ENCODE measurements at regions not wholly inside any gene's neighbourhood (a gene's known extent, or its start where the extent isn't known, plus 50 kb on each side); places are given as distances from the start of the nearest gene placed in this dataset.

DNA sequence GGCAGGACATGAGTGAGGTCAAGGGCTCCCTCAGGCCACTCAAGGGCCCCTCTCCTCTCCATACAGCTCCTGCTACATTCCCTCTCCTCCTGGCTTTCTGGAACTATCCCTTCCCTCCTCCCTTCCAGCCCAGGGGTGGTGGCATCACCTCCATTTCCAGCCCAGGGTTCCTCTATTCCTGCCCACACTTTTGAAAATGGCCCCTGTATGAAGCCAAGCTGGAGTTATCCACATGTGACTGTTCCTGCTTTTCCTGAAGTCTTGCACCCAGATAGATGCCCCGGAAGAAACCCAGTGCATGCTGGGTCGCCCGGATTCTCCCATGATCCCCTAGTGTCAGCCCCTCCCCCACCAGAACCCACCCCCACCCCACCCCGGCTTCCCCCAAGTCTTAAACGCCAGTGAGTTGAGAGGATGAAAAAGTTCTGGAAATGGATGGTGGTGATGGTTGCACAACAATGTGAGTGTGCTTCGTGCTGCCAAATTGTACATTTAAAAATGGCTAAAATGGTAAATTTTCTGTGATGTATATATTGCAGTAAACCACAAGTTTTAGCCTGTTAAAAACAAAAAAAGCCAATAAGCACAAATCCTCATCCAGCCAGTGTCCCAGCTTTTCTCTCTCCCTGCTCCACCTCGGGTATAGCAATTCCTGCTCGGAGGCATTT is 136.9 kb downstream of the SCARB1 start:
- DNase-seq (ENCODE audit: low read depth in 3 of 3): no peak

- DNase-seq (ENCODE audit: low read depth in 3 of 3): no peak
These were observed 137.9 kb downstream of the SCARB1 start for GRCh38 chr12:124725597-124726237.

- no peak for DNase-seq (ENCODE audit: low read depth in 3 of 3)
These were observed 138.6 kb downstream of the SCARB1 start for GRCh38 chr12:124725099-124725498.

GRCh38 chr12:124722878-124723277 is 140.8 kb downstream of the SCARB1 start:
- DNase-seq (ENCODE audit: low read depth in 3 of 3): no peak

- DNase-seq (ENCODE audit: low read depth in 3 of 3): no peak
These were observed 142.0 kb downstream of the SCARB1 start for GRCh38 chr12:124721501-124722162.

DNA sequence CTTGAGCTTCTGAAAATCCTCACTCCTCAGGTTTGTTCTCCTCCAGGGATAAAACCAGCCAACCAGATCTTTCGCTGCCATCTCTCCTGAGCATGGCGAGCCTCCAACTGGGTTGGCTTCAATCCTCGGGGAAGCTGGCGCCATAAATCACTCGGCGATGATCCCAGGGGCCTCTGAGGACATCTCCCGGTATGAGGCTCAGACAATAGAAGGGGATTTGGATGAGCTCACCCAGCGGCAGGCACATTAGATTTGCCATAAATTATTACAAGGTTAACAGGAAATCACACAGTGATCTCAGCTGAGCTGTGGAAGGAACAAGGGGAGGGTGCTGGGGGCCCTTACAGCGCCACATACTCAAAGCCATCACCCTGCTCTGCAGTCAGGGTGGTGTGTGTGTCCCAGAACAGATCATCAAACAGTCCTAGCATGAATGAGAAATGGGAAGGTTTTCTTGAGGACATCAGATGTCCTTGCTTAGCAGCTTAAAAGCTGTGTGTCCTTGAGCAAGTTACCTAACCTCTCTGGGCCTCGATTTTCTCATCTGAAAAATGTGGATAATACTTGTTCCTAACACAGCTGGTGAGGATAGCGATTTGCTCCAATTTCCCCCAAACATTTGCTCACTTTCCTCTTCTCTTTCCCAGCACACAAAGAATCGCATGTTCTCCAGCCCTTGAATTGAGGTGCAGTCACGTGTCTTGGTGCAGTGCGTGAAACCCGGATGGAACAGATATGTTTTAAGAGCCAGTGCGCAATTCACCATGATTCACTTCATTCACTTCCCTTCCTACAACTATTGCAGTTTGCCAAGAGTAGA is 142.8 kb downstream of the SCARB1 start:
- DNase-seq (ENCODE audit: low read depth in 3 of 3): no peak

GRCh38 chr12:124720004-124720680 is 143.5 kb downstream of the SCARB1 start:
- no peak for DNase-seq (ENCODE audit: low read depth in 3 of 3)

- DNase-seq (ENCODE audit: low read depth in 3 of 3): no peak
These were observed 144.4 kb downstream of the SCARB1 start for GRCh38 chr12:124719231-124719630.

GRCh38 chr12:124718458-124718857 is 145.2 kb downstream of the SCARB1 start:
- no peak for DNase-seq (ENCODE audit: low read depth in 3 of 3)

- DNase-seq (ENCODE audit: low read depth in 3 of 3): no peak
These were observed 145.6 kb downstream of the SCARB1 start for GRCh38 chr12:124718036-124718435.

DNA sequence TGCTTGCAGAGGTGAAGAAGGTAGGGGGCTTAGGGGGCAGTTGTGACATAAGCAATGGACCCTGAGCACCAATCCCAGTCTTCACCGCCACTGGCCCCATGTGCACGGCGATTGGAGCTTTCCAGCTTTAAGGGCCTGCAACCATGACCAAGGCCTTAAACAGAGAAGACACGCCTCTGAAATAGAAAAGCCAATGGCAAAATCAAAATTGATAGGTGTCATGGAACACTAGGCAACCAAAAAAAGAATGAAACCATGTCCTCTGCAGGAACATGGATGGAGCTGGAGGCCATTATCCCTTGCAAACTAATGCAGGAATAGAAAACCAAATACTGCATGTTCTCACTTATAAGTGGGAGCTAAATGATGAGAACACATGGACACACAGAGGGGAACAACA is 146.3 kb downstream of the SCARB1 start:
- DNase-seq (ENCODE audit: low read depth in 3 of 3): no peak

DNA sequence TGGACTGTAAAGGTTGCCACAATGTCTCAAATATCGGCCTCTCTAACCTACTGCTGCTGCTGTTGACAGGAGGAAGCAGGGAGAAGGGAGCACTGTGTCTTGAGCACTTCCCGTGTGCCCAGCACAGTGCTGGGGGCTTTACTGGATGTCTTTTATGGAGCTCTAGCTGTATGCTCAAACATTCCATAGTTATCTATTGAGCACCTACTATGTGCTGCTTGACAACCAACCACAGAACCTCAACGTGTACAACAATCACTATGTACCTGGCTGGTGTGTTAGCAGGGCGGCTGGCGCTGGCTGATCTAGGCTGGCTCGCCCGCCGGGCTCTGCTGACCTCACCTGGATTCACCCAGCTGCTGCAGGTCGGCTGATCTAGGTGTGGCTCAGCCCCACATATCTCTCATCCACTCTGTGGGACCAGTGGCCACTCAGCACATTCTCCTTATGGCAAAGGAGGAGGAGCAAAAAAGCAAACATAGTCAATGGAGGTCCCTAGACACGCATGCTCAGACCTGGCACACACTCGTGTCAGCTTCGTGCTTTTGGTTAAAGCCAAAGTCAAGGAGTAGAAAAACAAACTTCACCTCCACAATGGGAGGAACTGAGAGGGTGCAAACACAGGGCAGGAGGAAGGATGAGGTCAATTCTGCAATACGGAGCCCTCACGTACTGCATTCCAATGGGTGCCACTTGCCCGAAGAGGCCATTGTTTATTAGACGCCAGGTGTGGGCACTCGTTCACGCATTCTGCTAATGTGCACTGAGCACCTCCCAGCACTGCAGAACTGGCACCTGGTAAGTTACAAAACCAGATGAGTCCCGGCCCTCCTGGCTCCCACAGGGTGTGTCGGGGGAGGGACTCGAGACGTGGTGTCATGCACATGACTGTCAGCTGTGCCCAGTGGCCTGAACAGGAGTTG is 147.2 kb downstream of the SCARB1 start:
- DNase-seq (ENCODE audit: low read depth in 3 of 3): no peak

- no peak for DNase-seq (ENCODE audit: low read depth in 3 of 3)
These were observed 147.9 kb upstream of the NCOR2 start for GRCh38 chr12:124715121-124715990.

DNA sequence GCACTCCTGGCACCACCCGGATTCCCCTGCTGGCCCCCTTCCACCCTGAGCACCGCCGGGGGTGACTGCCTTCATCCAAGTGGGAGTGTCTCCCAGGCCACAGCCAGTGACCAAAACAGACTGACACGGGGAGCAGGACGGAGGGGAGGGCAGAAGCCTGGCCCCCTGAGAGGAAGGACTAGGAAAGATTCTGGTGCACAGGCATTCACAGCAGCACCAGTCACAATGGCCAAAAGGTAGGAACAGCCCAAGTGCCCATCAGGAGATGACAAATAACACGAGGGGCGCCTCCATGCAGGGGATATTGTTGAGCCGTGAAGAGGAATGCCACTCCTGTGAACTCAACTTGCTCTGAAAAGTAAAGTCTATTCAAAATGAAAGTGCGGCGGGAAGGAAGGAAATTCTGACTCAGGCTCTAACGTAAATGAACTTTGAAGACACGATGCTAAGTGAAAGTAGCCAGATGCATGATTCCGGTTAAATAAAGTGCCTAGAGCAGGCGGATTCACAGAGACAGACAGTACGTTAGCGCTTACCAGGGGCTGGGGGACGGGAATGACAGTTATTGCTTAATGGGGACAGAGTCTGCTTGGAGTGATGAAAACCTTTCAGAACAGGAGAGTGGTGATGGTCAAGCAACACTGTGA is 146.1 kb upstream of the NCOR2 start:
- peak; percentile 50 to 67 (median 51) for DNase-seq (ENCODE audit: low read depth in 3 of 3)

DNA sequence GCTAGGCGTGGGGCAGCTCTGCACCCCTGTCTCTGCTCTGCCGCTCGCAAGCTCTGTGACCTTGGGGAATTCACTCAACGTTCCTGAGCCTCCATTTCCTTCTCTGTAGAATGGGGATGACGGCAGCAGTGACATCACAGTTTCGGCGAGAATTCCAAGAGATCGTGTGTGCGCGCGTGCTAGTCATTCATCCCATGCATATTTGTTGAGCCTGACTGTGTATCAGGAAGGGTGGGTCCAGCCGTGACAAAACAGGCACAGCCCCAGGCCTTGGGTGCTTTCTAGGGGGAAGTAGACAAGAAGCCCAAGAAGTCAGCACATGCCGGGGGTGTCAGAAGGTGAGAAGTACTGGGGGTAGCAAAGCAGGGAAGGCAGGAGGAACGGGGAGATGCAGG is 145.6 kb upstream of the NCOR2 start:
- no peak for DNase-seq (ENCODE audit: low read depth in 3 of 3)

GRCh38 chr12:124711344-124711743 is 143.9 kb upstream of the NCOR2 start:
- no peak for DNase-seq (ENCODE audit: low read depth in 3 of 3)

GRCh38 chr12:124709722-124710687 is 142.6 kb upstream of the NCOR2 start:
- DNase-seq (ENCODE audit: low read depth in 3 of 3): no peak

GRCh38 chr12:124707316-124707715 is 139.9 kb upstream of the NCOR2 start:
- no peak for DNase-seq (ENCODE audit: low read depth in 3 of 3)

All from stimulated activated CD4-positive, alpha-beta T cell treated with anti-CD3 and anti-CD28 coated beads, TNF-alpha, amount 100 ng/mL, for 48 hours (primary cell).